CD14-positive monocyte (primary cell): ENCODE measurements at regions not wholly inside any gene's neighbourhood (a gene's known extent, or its start where the extent isn't known, plus 50 kb on each side); places are given as distances from the start of the nearest gene placed in this dataset.

Source experiments
- DNase-seq, 3 donors: peaks; one replicate each; pipeline ENCODE4 v3.0.0-alpha.2; 2011 to 2022
- H2AFZ ChIP-seq: 2 replicates; pipeline ENCODE4 v1.6.0; 2012; ENCODE audit warnings: mild to moderate bottlenecking, low read depth, low read length, inconsistent platforms; ENCODE audit not compliant: insufficient read depth, poor library complexity, severe bottlenecking
- H3K27ac ChIP-seq, 2 donors: 1 replicate in 1 of 2; 2 replicates in 1 of 2; pipeline ENCODE4 v1.5.1; 2012 to 2013; ENCODE audit warnings: low read length in 2 of 2, control low read depth in 1 of 2, inconsistent platforms in 1 of 2, low read depth in 1 of 2, mild to moderate bottlenecking in 1 of 2
- H3K27me3 ChIP-seq, 2 donors: one replicate each; pipeline versions ENCODE4 v1.6.0 to v1.6.1; 2011 to 2013; ENCODE audit warnings: low read length in 2 of 2; ENCODE audit not compliant: control insufficient read depth in 2 of 2, insufficient read depth in 2 of 2
- H3K36me3 ChIP-seq, 2 donors: replicated peaks in 1 of 2; 1 replicate in 1 of 2; 2 replicates in 1 of 2; pipeline versions ENCODE4 v1.5.1 to v1.6.1; 2012 to 2013; ENCODE audit warnings: low read length in 2 of 2, control low read depth in 1 of 2, inconsistent platforms in 1 of 2, mild to moderate bottlenecking in 1 of 2; ENCODE audit not compliant: insufficient read depth in 2 of 2, control insufficient read depth in 1 of 2
- H3K4me1 ChIP-seq, 2 donors: 1 replicate in 1 of 2; 2 replicates in 1 of 2; pipeline versions ENCODE4 v1.5.1 to v1.6.1; 2012 to 2013; ENCODE audit warnings: low read length in 2 of 2, control low read depth in 1 of 2, inconsistent platforms in 1 of 2, mild to moderate bottlenecking in 1 of 2, moderate library complexity in 1 of 2; ENCODE audit not compliant: insufficient read depth in 2 of 2, control insufficient read depth in 1 of 2
- H3K4me2 ChIP-seq: replicated peaks from 2 replicates; pipeline ENCODE3; 2012; ENCODE audit warnings: low read length, moderate library complexity, mild to moderate bottlenecking; ENCODE audit not compliant: poor library complexity, severe bottlenecking; ENCODE audit errors: extremely low read depth
- H3K4me3 ChIP-seq, 3 experiments: fragments of 200-600 bp in 1 of 3; sonication (generic) in 1 of 3; replicated peaks in 1 of 3; 1 replicate in 2 of 3; 2 replicates in 1 of 3; pipeline ENCODE4 v1.5.1; 2011 to 2013; ENCODE audit warnings: low read length in 3 of 3, mild to moderate bottlenecking in 3 of 3, control low read depth in 2 of 3, low read depth in 2 of 3, inconsistent platforms in 1 of 3, moderate library complexity in 1 of 3
- H3K79me2 ChIP-seq: 2 replicates; pipeline ENCODE4 v1.6.0; 2012; ENCODE audit warnings: mild to moderate bottlenecking, control low read depth, inconsistent platforms, low read length, moderate library complexity; ENCODE audit not compliant: insufficient read depth
- H3K9ac ChIP-seq: 2 replicates; pipeline ENCODE4 v1.6.0; 2017; ENCODE audit warnings: low read length, mild to moderate bottlenecking; ENCODE audit not compliant: insufficient read depth, poor library complexity, severe bottlenecking
- H3K9me3 ChIP-seq, 2 donors: replicated peaks in 1 of 2; 1 replicate in 1 of 2; 2 replicates in 1 of 2; pipeline versions ENCODE4 v1.5.1 to v1.6.1; 2012 to 2013; ENCODE audit warnings: low read length in 2 of 2, control low read depth in 1 of 2; ENCODE audit not compliant: control insufficient read depth in 1 of 2, insufficient read depth in 1 of 2
- H4K20me1 ChIP-seq: 2 replicates; pipeline ENCODE4 v1.6.0; 2012; ENCODE audit warnings: mild to moderate bottlenecking, low read length, control low read depth, moderate library complexity; ENCODE audit not compliant: insufficient read depth
- H3K27ac Mint-ChIP-seq, 7 donors: one replicate each; pipeline ENCODE4 v1.8.0; 2020; ENCODE audit warnings: mild to moderate bottlenecking in 7 of 7, mixed read lengths in 7 of 7, moderate library complexity in 6 of 7, inconsistent platforms in 2 of 7
- H3K27me3 Mint-ChIP-seq, 3 donors: one replicate each; pipeline ENCODE4 v1.8.0; 2021 to 2022; ENCODE audit warnings: low read depth in 3 of 3, mild to moderate bottlenecking in 3 of 3, mixed read lengths in 3 of 3, moderate library complexity in 3 of 3, inconsistent platforms in 1 of 3
- H3K36me3 Mint-ChIP-seq, 2 donors: one replicate each; pipeline ENCODE4 v1.8.0; 2020; ENCODE audit warnings: mixed read lengths in 2 of 2, inconsistent platforms in 1 of 2, mild to moderate bottlenecking in 1 of 2
- H3K4me1 Mint-ChIP-seq: one replicate; pipeline ENCODE4 v1.8.0; 2020; ENCODE audit warnings: mild to moderate bottlenecking, mixed read lengths
- H3K4me3 Mint-ChIP-seq, 2 donors: one replicate each; pipeline ENCODE4 v1.8.0; 2020; ENCODE audit warnings: mild to moderate bottlenecking in 2 of 2, mixed read lengths in 2 of 2, moderate library complexity in 1 of 2
- H3K9me3 Mint-ChIP-seq, 7 donors: one replicate each; pipeline ENCODE4 v1.8.0; 2020 to 2022; ENCODE audit warnings: mixed read lengths in 7 of 7, mild to moderate bottlenecking in 6 of 7, moderate library complexity in 6 of 7, inconsistent platforms in 2 of 7
- CTCF ChIP-seq: fragments of 200-600 bp; IDR thresholded peaks from one replicate; pipeline ENCODE4 v1.8.0; 2022; ENCODE audit warnings: antibody characterized with exemption, mild to moderate bottlenecking
- WGBS: methylation state at CpG from one replicate; pipeline ENCODE4 v1.1.5; 2013; ENCODE audit warnings: missing lambda C conversion rate; ENCODE audit not compliant: insufficient coverage; 5-methylcytosine and 5-hydroxymethylcytosine counted together
- intact Hi-C, 2 donors: fragments of 100-400 bp; cut with micrococcal nuclease; formaldehyde crosslinking; loops; one replicate each; pipeline versions ENCODE4 v1.15.0 to v1.15.1; 2023

DNA sequence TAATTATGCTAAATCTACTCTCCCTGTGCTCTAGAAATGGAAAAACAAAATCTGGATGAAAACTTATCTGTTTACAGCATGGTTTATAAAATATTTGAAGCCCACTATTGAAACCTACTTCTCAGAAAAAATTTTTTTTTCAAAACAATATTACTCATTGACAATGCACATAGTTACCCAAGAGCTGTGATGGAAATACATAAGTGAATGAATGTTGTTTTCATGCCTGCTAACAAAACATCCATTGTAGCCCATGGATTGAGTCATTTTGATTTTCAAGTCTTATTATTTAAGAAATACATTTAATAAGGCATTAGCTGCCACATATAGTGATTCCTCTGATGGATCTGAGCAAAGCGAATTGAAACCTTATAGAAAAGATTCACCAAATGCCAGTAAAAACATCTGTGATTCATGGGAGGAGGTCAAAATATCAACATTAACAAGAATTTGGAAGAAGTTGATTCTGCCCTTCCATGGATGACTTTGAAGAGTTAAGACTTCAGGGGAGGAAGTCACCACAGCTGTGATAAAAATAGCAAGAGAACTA lies 144.7 kb upstream of the HHIP start:
- intact Hi-C loops, result no loop called here
- Histone ChIP-seq H3K27me3 (no peaks in the 10 kb centered on the region), H3K4me2 (no peak overlapping the region), H3K9ac (no peak overlapping the region), H3K4me1 (no peaks in the 10 kb centered on the region), H3K79me2 (no peaks in the 10 kb centered on the region), H3K36me3 (no peaks in the 10 kb centered on the region), H3K9me3 (no peaks in the 10 kb centered on the region), H4K20me1 (no peaks in the 10 kb centered on the region), H2AFZ (no peak overlapping the region), H3K4me3 (no peak overlapping the region), H3K27ac (no peak overlapping the region)
- Mint-ChIP-seq H3K4me1 (no peaks in the 10 kb centered on the region), H3K27ac (no peak overlapping the region), H3K36me3 (no peaks in the 10 kb centered on the region), H3K27me3 (peaks cover 0 to 2% (median 0%) of the 10 kb centered on the region in 3 donors), H3K4me3 (no peak overlapping the region), H3K9me3 (peaks cover 0 to 5% (median 2%) of the 10 kb centered on the region in 7 donors)
- no peak for DNase-seq
- no CpG with 5 or more reads among the region's 1 CpG for WGBS
- TF ChIP-seq CTCF, result no peak

- no peaks in the 10 kb centered on the region for H3K27me3 ChIP-seq
- peaks cover 0 to 2% (median 0%) of the 10 kb centered on the region in 3 donors for H3K27me3 Mint-ChIP-seq
- H3K9me3 Mint-ChIP-seq, result peaks cover 0 to 6% (median 3%) of the 10 kb centered on the region in 7 donors
- H3K36me3 ChIP-seq, result no peaks in the 10 kb centered on the region
- no peaks in the 10 kb centered on the region for H4K20me1 ChIP-seq
- no CpG with 5 or more reads among the region's 4 CpGs for WGBS
- intact Hi-C loops, result no loop called here
- H3K9ac ChIP-seq, result no peak overlapping the region
- no peaks in the 10 kb centered on the region for H3K79me2 ChIP-seq
- H3K27ac Mint-ChIP-seq, result no peak overlapping the region
- H3K4me3 ChIP-seq, result no peak overlapping the region
- H3K4me3 Mint-ChIP-seq, result no peak overlapping the region
- H2AFZ ChIP-seq, result no peak overlapping the region
- no peaks in the 10 kb centered on the region for H3K4me1 Mint-ChIP-seq
- no peak overlapping the region for H3K27ac ChIP-seq
- no peak for DNase-seq
- no peaks in the 10 kb centered on the region for H3K4me1 ChIP-seq
- no peaks in the 10 kb centered on the region for H3K36me3 Mint-ChIP-seq
- H3K9me3 ChIP-seq, result peaks cover 0 to 2% of the 10 kb centered on the region in 2 donors
- no peak for TF ChIP-seq CTCF
- no peak overlapping the region for H3K4me2 ChIP-seq
Measured at GRCh38 chr4:144504883-144505282, 141.1 kb upstream of the HHIP start.
